ENCODE measurements at regions not wholly inside any gene's neighbourhood (a gene's known extent, or its start where the extent isn't known, plus 50 kb on each side); places are given as distances from the start of the nearest gene placed in this dataset.

DNA sequence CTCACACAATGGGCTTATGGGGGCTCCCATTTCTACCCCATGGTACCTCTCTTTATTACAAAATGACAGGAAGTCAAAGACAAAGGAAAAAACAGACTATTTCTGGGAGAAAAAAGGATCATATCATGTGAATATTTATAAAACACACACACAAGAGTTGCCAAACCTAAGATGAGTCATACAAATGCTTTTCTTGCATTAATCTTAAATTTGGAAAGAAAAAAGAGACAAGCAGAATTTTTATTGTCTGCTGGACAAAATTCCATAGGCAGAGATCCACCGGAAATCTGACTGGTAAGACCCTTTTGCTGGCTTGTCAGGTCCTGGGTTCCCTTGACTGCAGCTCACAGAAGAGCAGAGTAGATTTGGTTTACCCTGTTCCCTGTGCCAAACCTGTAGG is 1732.3 kb upstream of the PIK3C3 start:
- Mint-ChIP-seq H3K36me3 (ENCODE audit: insufficient read depth, unreplicated experiment) (no peaks in the 10 kb centered on the region), H3K4me1 (ENCODE audit: insufficient read depth, unreplicated experiment) (peaks cover 13% of the 10 kb centered on the region), H3K9me3 (ENCODE audit: unreplicated experiment) (no peaks in the 10 kb centered on the region), H3K27me3 (ENCODE audit: insufficient read depth, unreplicated experiment) (no peaks in the 10 kb centered on the region), H3K27ac (ENCODE audit: low read depth, unreplicated experiment) (peak overlapping the region; percentile 87), H3K4me3 (ENCODE audit: unreplicated experiment) (no peak overlapping the region)
- TF ChIP-seq, protein P1, sequence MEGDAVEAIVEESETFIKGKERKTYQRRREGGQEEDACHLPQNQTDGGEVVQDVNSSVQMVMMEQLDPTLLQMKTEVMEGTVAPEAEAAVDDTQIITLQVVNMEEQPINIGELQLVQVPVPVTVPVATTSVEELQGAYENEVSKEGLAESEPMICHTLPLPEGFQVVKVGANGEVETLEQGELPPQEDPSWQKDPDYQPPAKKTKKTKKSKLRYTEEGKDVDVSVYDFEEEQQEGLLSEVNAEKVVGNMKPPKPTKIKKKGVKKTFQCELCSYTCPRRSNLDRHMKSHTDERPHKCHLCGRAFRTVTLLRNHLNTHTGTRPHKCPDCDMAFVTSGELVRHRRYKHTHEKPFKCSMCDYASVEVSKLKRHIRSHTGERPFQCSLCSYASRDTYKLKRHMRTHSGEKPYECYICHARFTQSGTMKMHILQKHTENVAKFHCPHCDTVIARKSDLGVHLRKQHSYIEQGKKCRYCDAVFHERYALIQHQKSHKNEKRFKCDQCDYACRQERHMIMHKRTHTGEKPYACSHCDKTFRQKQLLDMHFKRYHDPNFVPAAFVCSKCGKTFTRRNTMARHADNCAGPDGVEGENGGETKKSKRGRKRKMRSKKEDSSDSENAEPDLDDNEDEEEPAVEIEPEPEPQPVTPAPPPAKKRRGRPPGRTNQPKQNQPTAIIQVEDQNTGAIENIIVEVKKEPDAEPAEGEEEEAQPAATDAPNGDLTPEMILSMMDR (IDR thresholded peaks at IDR 0.05; ENCODE audit: unreplicated experiment) = no peak
- ChIA-PET POLR2A (interaction anchor here (0.8 kb wide), 1 partner anchor 74 kb away, joined by 3 read pairs; no protein-coding TSS in a partner anchor), CTCF (no interaction called here)
- peak; percentile 22 for DNase-seq (ENCODE audit: unreplicated experiment)
- intact Hi-C loops (cut with micrococcal nuclease) = no loop called here
- BruUV-seq (replicated peaks) = no TSS peak

DNA sequence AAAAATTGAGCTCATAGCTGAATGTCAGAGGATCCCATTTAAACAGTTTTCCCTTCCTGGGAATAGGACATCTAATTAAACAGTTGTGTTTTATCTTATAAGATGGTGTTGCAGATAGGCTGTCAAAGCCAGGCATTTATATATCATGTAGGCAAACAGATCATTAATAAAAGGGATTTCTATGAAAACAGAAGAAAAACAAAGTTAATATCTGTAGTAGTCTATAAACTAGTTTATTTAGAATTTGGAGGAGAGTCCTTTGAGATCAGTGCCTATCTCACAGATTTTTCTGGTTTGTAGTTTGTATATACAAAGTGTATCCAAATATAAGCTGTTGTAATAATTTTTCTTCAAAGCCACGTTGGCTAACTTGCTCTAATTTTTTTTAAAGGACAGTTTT is 1738.2 kb upstream of the PIK3C3 start:
- Mint-ChIP-seq H3K27ac (ENCODE audit: low read depth, unreplicated experiment) (peak overlapping the region; percentile 94), H3K9me3 (ENCODE audit: unreplicated experiment) (no peaks in the 10 kb centered on the region), H3K4me1 (ENCODE audit: insufficient read depth, unreplicated experiment) (peaks cover 16% of the 10 kb centered on the region), H3K4me3 (ENCODE audit: unreplicated experiment) (no peak overlapping the region), H3K27me3 (ENCODE audit: insufficient read depth, unreplicated experiment) (no peaks in the 10 kb centered on the region), H3K36me3 (ENCODE audit: insufficient read depth, unreplicated experiment) (no peaks in the 10 kb centered on the region)
- BruUV-seq (replicated peaks) = no TSS peak
- TF ChIP-seq, protein P1 (IDR thresholded peaks at IDR 0.05; ENCODE audit: unreplicated experiment) = no peak
- POLR2A ChIA-PET = interaction anchor here (0.6 to 0.8 kb wide), 3 partner anchors 82 to 696 kb away, joined by 3 to 4 read pairs (median 3); no protein-coding TSS in a partner anchor
- CTCF ChIA-PET = no interaction called here
- intact Hi-C loops (cut with micrococcal nuclease) = no loop called here
- DNase-seq (ENCODE audit: unreplicated experiment) = no peak

DNA sequence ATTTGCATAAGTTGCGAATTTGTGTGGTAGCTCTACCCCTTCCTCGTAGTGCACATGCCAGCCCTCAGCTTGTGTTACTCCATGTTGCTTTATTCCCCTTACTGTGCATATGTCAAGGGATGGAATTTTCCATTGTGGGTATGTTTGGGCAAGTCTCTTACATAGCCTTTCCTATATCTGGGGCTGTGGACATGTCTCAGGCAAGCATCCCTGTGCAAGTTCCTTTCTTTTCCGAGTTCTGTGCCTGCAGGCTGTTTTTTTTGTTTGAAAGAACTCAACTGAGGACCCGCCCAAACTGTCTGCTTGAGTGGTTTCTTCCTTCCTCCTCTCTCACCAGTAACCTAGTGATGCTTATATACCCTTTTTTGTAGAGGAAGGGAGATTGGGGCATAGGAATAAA is 1739.1 kb upstream of the PIK3C3 start:
- Mint-ChIP-seq H3K4me1 (ENCODE audit: insufficient read depth, unreplicated experiment) (peaks cover 16% of the 10 kb centered on the region), H3K27ac (ENCODE audit: low read depth, unreplicated experiment) (peak overlapping the region; percentile 94), H3K9me3 (ENCODE audit: unreplicated experiment) (no peaks in the 10 kb centered on the region), H3K4me3 (ENCODE audit: unreplicated experiment) (no peak overlapping the region), H3K36me3 (ENCODE audit: insufficient read depth, unreplicated experiment) (no peaks in the 10 kb centered on the region), H3K27me3 (ENCODE audit: insufficient read depth, unreplicated experiment) (no peaks in the 10 kb centered on the region)
- intact Hi-C loops (cut with micrococcal nuclease) = no loop called here
- BruUV-seq (replicated peaks) = no TSS peak
- TF ChIP-seq, protein P1 (IDR thresholded peaks at IDR 0.05; ENCODE audit: unreplicated experiment) = no peak
- ChIA-PET POLR2A (interaction anchor here (0.7 to 1.3 kb wide), 6 partner anchors 10 to 973 kb away, joined by 3 to 4 read pairs (median 3); no protein-coding TSS in a partner anchor), CTCF (no interaction called here)
- peak; percentile 85 for DNase-seq (ENCODE audit: unreplicated experiment)

DNA sequence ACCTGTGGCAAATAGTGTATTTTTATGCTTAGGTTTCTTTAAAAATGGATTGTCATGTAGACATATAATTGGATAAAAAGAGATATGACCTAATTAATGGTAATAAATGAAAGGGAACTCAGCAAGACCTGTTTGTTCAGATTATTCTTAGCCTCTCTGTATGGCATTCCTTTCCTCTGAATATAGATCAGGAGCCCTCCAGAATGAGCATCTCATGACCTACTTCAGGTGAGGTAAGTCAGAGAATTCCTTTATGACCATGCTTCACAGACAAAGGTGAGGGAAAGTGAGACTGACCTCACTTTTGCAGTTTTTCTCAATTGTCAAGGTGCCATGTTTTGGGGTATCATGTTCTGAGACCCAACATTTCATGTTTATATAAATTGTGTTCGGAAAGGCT is 1744.3 kb upstream of the PIK3C3 start:
- no peak for DNase-seq (ENCODE audit: unreplicated experiment)
- Mint-ChIP-seq H3K4me1 (ENCODE audit: insufficient read depth, unreplicated experiment) (peaks cover 14% of the 10 kb centered on the region), H3K27ac (ENCODE audit: low read depth, unreplicated experiment) (no peak overlapping the region), H3K36me3 (ENCODE audit: insufficient read depth, unreplicated experiment) (no peaks in the 10 kb centered on the region), H3K9me3 (ENCODE audit: unreplicated experiment) (no peaks in the 10 kb centered on the region), H3K27me3 (ENCODE audit: insufficient read depth, unreplicated experiment) (no peaks in the 10 kb centered on the region), H3K4me3 (ENCODE audit: unreplicated experiment) (no peak overlapping the region)
- BruUV-seq (replicated peaks) = no TSS peak
- intact Hi-C loops (cut with micrococcal nuclease) = no loop called here
- CTCF ChIA-PET = no interaction called here
- POLR2A ChIA-PET = interaction anchor here (0.6 kb wide), 1 partner anchor 58 kb away, joined by 3 read pairs; no protein-coding TSS in a partner anchor
- TF ChIP-seq, protein P1 (IDR thresholded peaks at IDR 0.05; ENCODE audit: unreplicated experiment) = no peak

All from MCF 10A (cell line).